ENCODE measurements at regions not wholly inside any gene's neighbourhood (a gene's known extent, or its start where the extent isn't known, plus 50 kb on each side); places are given as distances from the start of the nearest gene placed in this dataset.

- Histone ChIP-seq H3K79me1 (ENCODE audit: low read depth in 1 of 2, low read length in 2 of 2) (no peaks in the 10 kb centered on the region), H4K20me1 (ENCODE audit: insufficient read depth, low read length) (no peaks in the 10 kb centered on the region), H4K8ac (ENCODE audit: low read depth in 2 of 2, low read length in 2 of 2) (no peak overlapping the region), H3K23ac (ENCODE audit: low read depth, low read length) (no peak overlapping the region), H2BK5ac (ENCODE audit: low read depth, low read length, poor library complexity, severe bottlenecking) (no peak overlapping the region), H2AK5ac (ENCODE audit: low read depth, low read length) (no peak overlapping the region), H3K14ac (replicated peaks; ENCODE audit: low read depth, low read length) (no peak overlapping the region), H2AK9ac (replicated peaks; ENCODE audit: low read depth, low read length, poor library complexity) (no peak overlapping the region), H3K4me1 (ENCODE audit: control insufficient read depth, insufficient read depth, low read length) (no peaks in the 10 kb centered on the region), H3K27ac (ENCODE audit: insufficient read depth, low read length) (no peak overlapping the region), H3K27me3 (ENCODE audit: control insufficient read depth, insufficient read depth, low read length) (no peaks in the 10 kb centered on the region), H3K9ac (ENCODE audit: low read depth, low read length) (no peak overlapping the region), H3K4ac (ENCODE audit: low read depth, low read length) (no peak overlapping the region), H3K56ac (ENCODE audit: extremely low read depth, insufficient read depth, low read length) (no peak overlapping the region), H3K9me1 (ENCODE audit: insufficient read depth, low read length) (no peaks in the 10 kb centered on the region), H4K91ac (ENCODE audit: insufficient read depth, low read depth, low read length) (no peak overlapping the region), H3K36me3 (ENCODE audit: control insufficient read depth, insufficient read depth, low read length) (no peaks in the 10 kb centered on the region), H2BK120ac (ENCODE audit: low read depth, low read length) (no peak overlapping the region), H3K9me3 (ENCODE audit: control insufficient read depth, insufficient read depth, low read length) (peaks cover 33% of the 10 kb centered on the region), H2BK20ac (ENCODE audit: low read depth, low read length) (no peak overlapping the region), H3K4me3 (ENCODE audit: insufficient read depth, low read depth, low read length) (no peak overlapping the region), H2BK15ac (ENCODE audit: low read depth, low read length) (no peak overlapping the region), H2AFZ (replicated peaks; ENCODE audit: low read length, poor library complexity) (no peak overlapping the region), H3K18ac (ENCODE audit: low read depth, low read length) (no peak overlapping the region), H3K4me2 (ENCODE audit: low read depth, low read length) (no peak overlapping the region), H4K5ac (ENCODE audit: low read depth, low read length) (no peak overlapping the region)
- ATAC-seq (ENCODE audit: low read depth) (no peak), DNase-seq (no peak)
- ChIA-PET CTCF (no interaction called here), POLR2A (ENCODE audit: unreplicated experiment) (no interaction called here)
- dilution Hi-C loops (cut with HindIII; ENCODE audit: low sequenced_read_pairs, unreplicated experiment) (no loop called here), intact Hi-C loops (cut with micrococcal nuclease) (no loop called here), in situ Hi-C loops (cut with MboI; ENCODE audit: low sequenced_read_pairs) (no loop called here)
- no TSS peak for BruUV-seq (replicated peaks)
- WGBS, 2 experiments (ENCODE audit: extremely low coverage in 2 of 2, insufficient read length in 1 of 2), result no CpG with 5 or more reads among the region's 3 CpGs
- no peak for TF ChIP-seq ELK1 (IDR thresholded peaks at IDR 0.05; ENCODE audit: borderline replicate concordance, low read depth, low read length)
- no peak for TF ChIP-seq MAFK (IDR thresholded peaks at IDR 0.05; ENCODE audit: low read depth, low read length)
- TF ChIP-seq POLR2A (IDR thresholded peaks at IDR 0.05; ENCODE audit: low read depth, low read length), result no peak
- no peak for TF ChIP-seq BHLHE40 (IDR thresholded peaks at IDR 0.05; ENCODE audit: low read depth, low read length)
- no peak for TF ChIP-seq RCOR1 (IDR thresholded peaks at IDR 0.05; ENCODE audit: insufficient replicate concordance, low read length)
- no peak for TF ChIP-seq MAZ (IDR thresholded peaks at IDR 0.05; ENCODE audit: borderline replicate concordance, low read depth, low read length)
- no peak for TF ChIP-seq RFX5 (IDR thresholded peaks at IDR 0.05; ENCODE audit: low read depth, low read length)
- no peak for TF ChIP-seq CTCF (conservative IDR thresholded peaks at IDR 0.05; ENCODE audit: low read depth, low read length)
- TF ChIP-seq MXI1 (IDR thresholded peaks at IDR 0.05; ENCODE audit: borderline replicate concordance, low read depth, low read length), result no peak
- no peak for TF ChIP-seq FOS (IDR thresholded peaks at IDR 0.05; ENCODE audit: low read depth, low read length)
- no peak for TF ChIP-seq SMC3 (IDR thresholded peaks at IDR 0.05; ENCODE audit: low read depth, low read length)
- no peak for TF ChIP-seq RAD21 (IDR thresholded peaks at IDR 0.05; ENCODE audit: low read length)
- no peak for TF ChIP-seq CHD1 (IDR thresholded peaks at IDR 0.05; ENCODE audit: low read depth, low read length)
- no peak for TF ChIP-seq CEBPB (IDR thresholded peaks at IDR 0.05; ENCODE audit: low read depth, low read length)
- TF ChIP-seq NFE2L2 (IDR thresholded peaks at IDR 0.05; ENCODE audit: low read depth, low read length), result no peak
- TF ChIP-seq, protein P1, sequence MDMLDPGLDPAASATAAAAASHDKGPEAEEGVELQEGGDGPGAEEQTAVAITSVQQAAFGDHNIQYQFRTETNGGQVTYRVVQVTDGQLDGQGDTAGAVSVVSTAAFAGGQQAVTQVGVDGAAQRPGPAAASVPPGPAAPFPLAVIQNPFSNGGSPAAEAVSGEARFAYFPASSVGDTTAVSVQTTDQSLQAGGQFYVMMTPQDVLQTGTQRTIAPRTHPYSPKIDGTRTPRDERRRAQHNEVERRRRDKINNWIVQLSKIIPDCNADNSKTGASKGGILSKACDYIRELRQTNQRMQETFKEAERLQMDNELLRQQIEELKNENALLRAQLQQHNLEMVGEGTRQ (IDR thresholded peaks at IDR 0.05; ENCODE audit: low read depth, low read length), result no peak
Measured at GRCh38 chr10:2019281-2019680, 282.0 kb upstream of the ADARB2 start.
